CD14-positive monocyte (primary cell): ENCODE measurements at regions not wholly inside any gene's neighbourhood (a gene's known extent, or its start where the extent isn't known, plus 50 kb on each side); places are given as distances from the start of the nearest gene placed in this dataset.

Experiments used
- DNase-seq, 3 donors: peaks; one replicate each; pipeline ENCODE4 v3.0.0-alpha.2; 2011 to 2022
- H2AFZ ChIP-seq: 2 replicates; pipeline ENCODE4 v1.6.0; 2012; ENCODE audit warnings: mild to moderate bottlenecking, low read depth, low read length, inconsistent platforms; ENCODE audit not compliant: insufficient read depth, poor library complexity, severe bottlenecking
- H3K27ac ChIP-seq, 2 donors: 1 replicate in 1 of 2; 2 replicates in 1 of 2; pipeline ENCODE4 v1.5.1; 2012 to 2013; ENCODE audit warnings: low read length in 2 of 2, control low read depth in 1 of 2, inconsistent platforms in 1 of 2, low read depth in 1 of 2, mild to moderate bottlenecking in 1 of 2
- H3K27me3 ChIP-seq, 2 donors: one replicate each; pipeline versions ENCODE4 v1.6.0 to v1.6.1; 2011 to 2013; ENCODE audit warnings: low read length in 2 of 2; ENCODE audit not compliant: control insufficient read depth in 2 of 2, insufficient read depth in 2 of 2
- H3K36me3 ChIP-seq, 2 donors: replicated peaks in 1 of 2; 1 replicate in 1 of 2; 2 replicates in 1 of 2; pipeline versions ENCODE4 v1.5.1 to v1.6.1; 2012 to 2013; ENCODE audit warnings: low read length in 2 of 2, control low read depth in 1 of 2, inconsistent platforms in 1 of 2, mild to moderate bottlenecking in 1 of 2; ENCODE audit not compliant: insufficient read depth in 2 of 2, control insufficient read depth in 1 of 2
- H3K4me1 ChIP-seq, 2 donors: 1 replicate in 1 of 2; 2 replicates in 1 of 2; pipeline versions ENCODE4 v1.5.1 to v1.6.1; 2012 to 2013; ENCODE audit warnings: low read length in 2 of 2, control low read depth in 1 of 2, inconsistent platforms in 1 of 2, mild to moderate bottlenecking in 1 of 2, moderate library complexity in 1 of 2; ENCODE audit not compliant: insufficient read depth in 2 of 2, control insufficient read depth in 1 of 2
- H3K4me2 ChIP-seq: replicated peaks from 2 replicates; pipeline ENCODE3; 2012; ENCODE audit warnings: low read length, moderate library complexity, mild to moderate bottlenecking; ENCODE audit not compliant: poor library complexity, severe bottlenecking; ENCODE audit errors: extremely low read depth
- H3K4me3 ChIP-seq, 3 experiments: fragments of 200-600 bp in 1 of 3; sonication (generic) in 1 of 3; replicated peaks in 1 of 3; 1 replicate in 2 of 3; 2 replicates in 1 of 3; pipeline ENCODE4 v1.5.1; 2011 to 2013; ENCODE audit warnings: low read length in 3 of 3, mild to moderate bottlenecking in 3 of 3, control low read depth in 2 of 3, low read depth in 2 of 3, inconsistent platforms in 1 of 3, moderate library complexity in 1 of 3
- H3K79me2 ChIP-seq: 2 replicates; pipeline ENCODE4 v1.6.0; 2012; ENCODE audit warnings: mild to moderate bottlenecking, control low read depth, inconsistent platforms, low read length, moderate library complexity; ENCODE audit not compliant: insufficient read depth
- H3K9ac ChIP-seq: 2 replicates; pipeline ENCODE4 v1.6.0; 2017; ENCODE audit warnings: low read length, mild to moderate bottlenecking; ENCODE audit not compliant: insufficient read depth, poor library complexity, severe bottlenecking
- H3K9me3 ChIP-seq, 2 donors: replicated peaks in 1 of 2; 1 replicate in 1 of 2; 2 replicates in 1 of 2; pipeline versions ENCODE4 v1.5.1 to v1.6.1; 2012 to 2013; ENCODE audit warnings: low read length in 2 of 2, control low read depth in 1 of 2; ENCODE audit not compliant: control insufficient read depth in 1 of 2, insufficient read depth in 1 of 2
- H4K20me1 ChIP-seq: 2 replicates; pipeline ENCODE4 v1.6.0; 2012; ENCODE audit warnings: mild to moderate bottlenecking, low read length, control low read depth, moderate library complexity; ENCODE audit not compliant: insufficient read depth
- H3K27ac Mint-ChIP-seq, 7 donors: one replicate each; pipeline ENCODE4 v1.8.0; 2020; ENCODE audit warnings: mild to moderate bottlenecking in 7 of 7, mixed read lengths in 7 of 7, moderate library complexity in 6 of 7, inconsistent platforms in 2 of 7
- H3K27me3 Mint-ChIP-seq, 3 donors: one replicate each; pipeline ENCODE4 v1.8.0; 2021 to 2022; ENCODE audit warnings: low read depth in 3 of 3, mild to moderate bottlenecking in 3 of 3, mixed read lengths in 3 of 3, moderate library complexity in 3 of 3, inconsistent platforms in 1 of 3
- H3K36me3 Mint-ChIP-seq, 2 donors: one replicate each; pipeline ENCODE4 v1.8.0; 2020; ENCODE audit warnings: mixed read lengths in 2 of 2, inconsistent platforms in 1 of 2, mild to moderate bottlenecking in 1 of 2
- H3K4me1 Mint-ChIP-seq: one replicate; pipeline ENCODE4 v1.8.0; 2020; ENCODE audit warnings: mild to moderate bottlenecking, mixed read lengths
- H3K4me3 Mint-ChIP-seq, 2 donors: one replicate each; pipeline ENCODE4 v1.8.0; 2020; ENCODE audit warnings: mild to moderate bottlenecking in 2 of 2, mixed read lengths in 2 of 2, moderate library complexity in 1 of 2
- H3K9me3 Mint-ChIP-seq, 7 donors: one replicate each; pipeline ENCODE4 v1.8.0; 2020 to 2022; ENCODE audit warnings: mixed read lengths in 7 of 7, mild to moderate bottlenecking in 6 of 7, moderate library complexity in 6 of 7, inconsistent platforms in 2 of 7
- CTCF ChIP-seq: fragments of 200-600 bp; IDR thresholded peaks from one replicate; pipeline ENCODE4 v1.8.0; 2022; ENCODE audit warnings: antibody characterized with exemption, mild to moderate bottlenecking
- WGBS: methylation state at CpG from one replicate; pipeline ENCODE4 v1.1.5; 2013; ENCODE audit warnings: missing lambda C conversion rate; ENCODE audit not compliant: insufficient coverage; 5-methylcytosine and 5-hydroxymethylcytosine counted together
- intact Hi-C, 2 donors: fragments of 100-400 bp; cut with micrococcal nuclease; formaldehyde crosslinking; loops; one replicate each; pipeline versions ENCODE4 v1.15.0 to v1.15.1; 2023

- Mint-ChIP-seq H3K4me1 (no peaks in the 10 kb centered on the region), H3K27me3 (peaks cover 0 to 9% (median 7%) of the 10 kb centered on the region in 3 donors), H3K9me3 (peaks cover 0 to 4% (median 0%) of the 10 kb centered on the region in 7 donors), H3K27ac (no peak overlapping the region), H3K4me3 (no peak overlapping the region), H3K36me3 (no peaks in the 10 kb centered on the region)
- Histone ChIP-seq H3K27ac (no peak overlapping the region), H3K4me3 (no peak overlapping the region), H4K20me1 (no peaks in the 10 kb centered on the region), H3K9ac (no peak overlapping the region), H3K4me1 (no peaks in the 10 kb centered on the region), H3K27me3 (no peaks in the 10 kb centered on the region), H3K36me3 (no peaks in the 10 kb centered on the region), H3K79me2 (no peaks in the 10 kb centered on the region), H3K4me2 (no peak overlapping the region), H3K9me3 (no peaks in the 10 kb centered on the region), H2AFZ (no peak overlapping the region)
- no peak for DNase-seq
- no peak for TF ChIP-seq CTCF
- intact Hi-C loops = no loop called here
- WGBS = 88% methylated on average over 9 of the region's 10 CpGs
Measured at GRCh38 chr6:44681761-44682160, 294.3 kb downstream of the CDC5L start.

GRCh38 chr6:44682280-44682679, 294.8 kb downstream of the CDC5L start:
- Mint-ChIP-seq H3K4me1 (no peaks in the 10 kb centered on the region), H3K4me3 (no peak overlapping the region), H3K27me3 (peaks cover 0 to 9% (median 7%) of the 10 kb centered on the region in 3 donors), H3K9me3 (peaks cover 0 to 7% (median 3%) of the 10 kb centered on the region in 7 donors), H3K36me3 (no peaks in the 10 kb centered on the region), H3K27ac (no peak overlapping the region)
- H3K4me2 ChIP-seq = no peak overlapping the region
- H3K36me3 ChIP-seq = no peaks in the 10 kb centered on the region
- 77% methylated on average over 4 of the region's 6 CpGs for WGBS
- intact Hi-C loops = no loop called here
- H3K4me1 ChIP-seq = no peaks in the 10 kb centered on the region
- no peak overlapping the region for H3K27ac ChIP-seq
- H3K9me3 ChIP-seq = no peaks in the 10 kb centered on the region
- DNase-seq = no peak
- no peak for TF ChIP-seq CTCF
- H3K27me3 ChIP-seq = no peaks in the 10 kb centered on the region
- no peak overlapping the region for H3K4me3 ChIP-seq
- no peaks in the 10 kb centered on the region for H3K79me2 ChIP-seq
- no peaks in the 10 kb centered on the region for H4K20me1 ChIP-seq
- no peak overlapping the region for H3K9ac ChIP-seq
- H2AFZ ChIP-seq = no peak overlapping the region
